Lung (tissue), 11 donors: ENCODE measurements at regions not wholly inside any gene's neighbourhood (a gene's known extent, or its start where the extent isn't known, plus 50 kb on each side); places are given as distances from the start of the nearest gene placed in this dataset.

ENCODE experiments used
- ATAC-seq: fragments of 200-7000 bp; cut with Tn5 transposase; one replicate; pipeline ENCODE4 v1.9.1; 2020; ENCODE audit warnings: moderate number of reproducible peaks; ENCODE audit not compliant: insufficient read depth, low FRiP score
- DNase-seq, 3 donors: peaks; one replicate each; pipeline ENCODE4 v3.0.0-alpha.2; 2013 to 2017
- H3K27ac ChIP-seq, 2 donors: one replicate each; pipeline ENCODE4 v1.5.1; 2013; ENCODE audit warnings: mild to moderate bottlenecking in 2 of 2, moderate library complexity in 2 of 2, control low read depth in 1 of 2, inconsistent platforms in 1 of 2, low read depth in 1 of 2, low read length in 1 of 2
- H3K27me3 ChIP-seq, 3 donors: one replicate each; pipeline ENCODE4 v1.5.1; 2013; ENCODE audit warnings: low read length in 2 of 3; ENCODE audit not compliant: control insufficient read depth in 3 of 3, insufficient read depth in 3 of 3
- H3K36me3 ChIP-seq, 4 donors: one replicate each; pipeline ENCODE4 v1.5.1; 2013; ENCODE audit warnings: low read length in 4 of 4, mild to moderate bottlenecking in 1 of 4, moderate library complexity in 1 of 4; ENCODE audit not compliant: control insufficient read depth in 4 of 4, insufficient read depth in 4 of 4
- H3K4me1 ChIP-seq, 5 donors: one replicate each; pipeline ENCODE4 v1.5.1; 2013; ENCODE audit warnings: low read length in 5 of 5, mild to moderate bottlenecking in 2 of 5, moderate library complexity in 1 of 5; ENCODE audit not compliant: control insufficient read depth in 5 of 5, insufficient read depth in 5 of 5
- H3K4me3 ChIP-seq: one replicate; pipeline ENCODE4 v1.5.1; 2013; ENCODE audit warnings: mild to moderate bottlenecking, control low read depth, moderate library complexity
- H3K9ac ChIP-seq, 2 donors: one replicate each; pipeline ENCODE4 v1.5.1; 2013; ENCODE audit warnings: low read length in 2 of 2, control low read depth in 1 of 2; ENCODE audit not compliant: insufficient read depth in 1 of 2
- H3K9me3 ChIP-seq, 4 donors: one replicate each; pipeline ENCODE4 v1.5.1; 2013; ENCODE audit warnings: low read length in 3 of 4, mild to moderate bottlenecking in 1 of 4, moderate library complexity in 1 of 4; ENCODE audit not compliant: control insufficient read depth in 4 of 4, insufficient read depth in 3 of 4
- CTCF ChIP-seq: IDR thresholded peaks from 2 replicates; pipeline ENCODE4 v1.5.1; 2012; ENCODE audit warnings: mild to moderate bottlenecking; ENCODE audit errors: control extremely low read depth, extremely low read depth
- WGBS, 2 donors: extraction: QIAGEN DNeasy Blood & Tissue Kit; methylation state at CpG; one replicate each; pipeline ENCODE4 v1.1.7; 2013; 5-methylcytosine and 5-hydroxymethylcytosine counted together
- donor health status: control.
- donor health status: control.
- donor health status: Bipolar disorder and iron deficiency.
- donor health status: healthy.
- donor health status: DM: yes; HTN: yes; CAD: no.

- peaks cover 0 to 3% (median 0%) of the 10 kb centered on the region in 5 donors for H3K4me1 ChIP-seq
- H3K27me3 ChIP-seq: no peaks in the 10 kb centered on the region
- H3K9me3 ChIP-seq: no peaks in the 10 kb centered on the region
- DNase-seq (peak in 2 of 3 donors; percentile 26 to 68), ATAC-seq (no peak)
- no peak overlapping the region for H3K4me3 ChIP-seq
- H3K27ac ChIP-seq: no peak overlapping the region
- H3K36me3 ChIP-seq: no peaks in the 10 kb centered on the region
- H3K9ac ChIP-seq: no peak overlapping the region
- TF ChIP-seq CTCF: no peak
These were observed 160.6 kb upstream of the NOL4 start for GRCh38 chr18:34385311-34385710.

GRCh38 chr18:34386803-34387202 lies 162.1 kb upstream of the NOL4 start:
- WGBS, 2 donors: 89 to 90% methylated on average over 6 of the region's 6 CpGs
- H3K9me3 ChIP-seq: no peaks in the 10 kb centered on the region
- no peak for ATAC-seq

GRCh38 chr18:34397286-34397896 lies 172.7 kb upstream of the NOL4 start:
- TF ChIP-seq CTCF: no peak
- Histone ChIP-seq H3K9me3 (no peaks in the 10 kb centered on the region), H3K27me3 (no peaks in the 10 kb centered on the region), H3K4me1 (no peaks in the 10 kb centered on the region), H3K9ac (no peak overlapping the region), H3K27ac (no peak overlapping the region), H3K36me3 (no peaks in the 10 kb centered on the region), H3K4me3 (no peak overlapping the region)
- DNase-seq: no peak
- WGBS, 2 donors: 66 to 76% methylated on average over 2 of the region's 2 CpGs
- no peak for ATAC-seq

More at GRCh38 chr18:34386803-34387202, 162.1 kb upstream of the NOL4 start:
- TF ChIP-seq CTCF: no peak
- Histone ChIP-seq H3K36me3 (no peaks in the 10 kb centered on the region), H3K4me3 (no peak overlapping the region), H3K27me3 (no peaks in the 10 kb centered on the region), H3K4me1 (peaks cover 0 to 3% (median 0%) of the 10 kb centered on the region in 5 donors), H3K27ac (no peak overlapping the region), H3K9ac (no peak overlapping the region)
- DNase-seq: no peak

GRCh38 chr18:34399892-34400291 lies 175.2 kb upstream of the NOL4 start:
- Histone ChIP-seq H3K27ac (no peak overlapping the region), H3K4me1 (no peaks in the 10 kb centered on the region), H3K36me3 (no peaks in the 10 kb centered on the region), H3K9ac (no peak overlapping the region), H3K4me3 (no peak overlapping the region), H3K9me3 (no peaks in the 10 kb centered on the region), H3K27me3 (no peaks in the 10 kb centered on the region)
- WGBS, 2 donors: 80 to 85% methylated on average over 3 of the region's 3 CpGs
- DNase-seq: no peak
- ATAC-seq: no peak
- TF ChIP-seq CTCF: no peak
